Omental fat pad (tissue), 3 donors: ENCODE measurements at regions not wholly inside any gene's neighbourhood (a gene's known extent, or its start where the extent isn't known, plus 50 kb on each side); places are given as distances from the start of the nearest gene placed in this dataset.
A peak's percentile ranks its signal among the peaks of the same experiment; 100 is the strongest.

Source experiments
- ATAC-seq: fragments of 150-250 bp; one replicate; pipeline ENCODE4 v1.9.1; 2016; ENCODE audit warnings: mild to moderate bottlenecking, moderate library complexity; ENCODE audit not compliant: low FRiP score
- DNase-seq: peaks from one replicate; pipeline ENCODE4 v3.0.0-alpha.2; 2019; ENCODE audit warnings: low spot score
- TF ChIP-seq, protein P1 (sequence below), 3 donors: fragments of 450-650 bp; IDR thresholded peaks; one replicate each; pipeline ENCODE4 v1.5.1; 2016 to 2017; ENCODE audit warnings: antibody characterized with exemption in 3 of 3, mild to moderate bottlenecking in 3 of 3, moderate library complexity in 2 of 3

- ATAC-seq = peak; percentile 55
- TF ChIP-seq, protein P1, sequence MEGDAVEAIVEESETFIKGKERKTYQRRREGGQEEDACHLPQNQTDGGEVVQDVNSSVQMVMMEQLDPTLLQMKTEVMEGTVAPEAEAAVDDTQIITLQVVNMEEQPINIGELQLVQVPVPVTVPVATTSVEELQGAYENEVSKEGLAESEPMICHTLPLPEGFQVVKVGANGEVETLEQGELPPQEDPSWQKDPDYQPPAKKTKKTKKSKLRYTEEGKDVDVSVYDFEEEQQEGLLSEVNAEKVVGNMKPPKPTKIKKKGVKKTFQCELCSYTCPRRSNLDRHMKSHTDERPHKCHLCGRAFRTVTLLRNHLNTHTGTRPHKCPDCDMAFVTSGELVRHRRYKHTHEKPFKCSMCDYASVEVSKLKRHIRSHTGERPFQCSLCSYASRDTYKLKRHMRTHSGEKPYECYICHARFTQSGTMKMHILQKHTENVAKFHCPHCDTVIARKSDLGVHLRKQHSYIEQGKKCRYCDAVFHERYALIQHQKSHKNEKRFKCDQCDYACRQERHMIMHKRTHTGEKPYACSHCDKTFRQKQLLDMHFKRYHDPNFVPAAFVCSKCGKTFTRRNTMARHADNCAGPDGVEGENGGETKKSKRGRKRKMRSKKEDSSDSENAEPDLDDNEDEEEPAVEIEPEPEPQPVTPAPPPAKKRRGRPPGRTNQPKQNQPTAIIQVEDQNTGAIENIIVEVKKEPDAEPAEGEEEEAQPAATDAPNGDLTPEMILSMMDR (IDR thresholded peaks at IDR 0.05) = no peak
- DNase-seq = no peak
These were observed 223.7 kb upstream of the TSHZ2 start for GRCh38 chr20:52748285-52748932.

DNA sequence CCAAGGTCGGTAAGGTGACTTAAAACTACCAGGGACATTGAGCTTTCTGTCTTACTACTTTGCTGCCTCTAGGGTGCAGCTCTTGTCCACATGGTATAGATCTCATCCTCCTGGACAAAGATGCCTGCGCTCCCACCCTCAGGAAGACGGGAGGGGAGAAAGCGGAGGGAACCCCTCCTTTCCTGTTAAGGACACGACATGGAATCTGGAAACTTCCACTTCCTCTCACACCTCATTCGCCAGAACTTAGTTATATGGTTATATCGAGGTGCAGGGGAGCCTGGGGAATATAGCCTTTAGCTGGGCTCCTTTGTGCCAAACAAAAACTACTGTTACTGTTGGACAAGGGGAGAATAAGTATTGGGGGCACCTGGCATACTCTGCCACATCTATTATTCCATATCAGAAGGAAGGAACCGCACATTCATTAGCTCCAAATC lies 224.3 kb upstream of the TSHZ2 start:
- ATAC-seq = no peak
- TF ChIP-seq, protein P1 (IDR thresholded peaks at IDR 0.05) = no peak
- no peak for DNase-seq

- TF ChIP-seq, protein P1 (IDR thresholded peaks at IDR 0.05) = no peak
- no peak for ATAC-seq
These were observed 225.4 kb upstream of the TSHZ2 start for GRCh38 chr20:52746770-52747169.

DNA sequence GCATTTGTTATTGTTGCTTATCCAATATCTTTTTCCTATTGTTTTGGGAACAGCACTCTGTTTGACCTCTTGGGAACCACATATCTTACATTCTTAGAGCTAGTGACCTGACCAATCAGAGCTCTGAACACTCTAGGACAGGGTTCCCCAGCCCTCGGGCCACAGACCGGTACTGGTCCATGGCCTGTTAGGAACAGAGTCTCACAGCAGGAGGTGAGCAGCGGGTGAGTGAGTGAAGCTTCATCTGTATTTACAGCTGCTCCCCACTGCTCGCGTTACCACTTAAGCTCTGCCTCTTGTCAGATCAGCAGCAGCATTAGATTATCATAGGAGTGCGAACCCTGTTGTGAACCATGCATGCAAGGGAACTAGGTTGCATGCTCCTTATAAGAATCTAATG lies 226.0 kb upstream of the TSHZ2 start:
- ATAC-seq = no peak
- no peak for DNase-seq
- TF ChIP-seq, protein P1 (IDR thresholded peaks at IDR 0.05) = no peak

More at GRCh38 chr20:52746770-52747169, 225.4 kb upstream of the TSHZ2 start:
- no peak for DNase-seq

DNA sequence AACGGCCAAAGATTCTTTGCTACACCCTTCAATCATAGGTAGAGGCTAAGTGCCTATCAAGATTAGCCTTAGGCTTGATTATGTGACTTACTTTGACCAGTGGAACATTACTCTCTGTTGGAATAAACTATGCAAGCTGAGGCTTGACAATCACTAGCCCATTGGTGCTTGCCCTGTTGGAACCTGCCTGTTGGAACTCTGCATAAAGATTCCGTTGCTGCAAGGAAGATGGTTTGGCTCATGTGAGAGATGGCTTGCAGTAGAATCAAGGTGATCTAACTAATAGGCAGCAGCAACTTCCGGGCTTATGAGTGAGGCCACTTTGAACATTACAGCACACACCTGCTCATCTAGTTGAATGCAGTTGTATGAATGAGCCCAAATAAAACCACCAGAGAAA lies 227.7 kb upstream of the TSHZ2 start:
- ATAC-seq (no peak), DNase-seq (no peak)
- TF ChIP-seq, protein P1 (IDR thresholded peaks at IDR 0.05) = no peak

GRCh38 chr20:52738081-52738480 lies 234.1 kb upstream of the TSHZ2 start:
- no peak for ATAC-seq
- TF ChIP-seq, protein P1 (IDR thresholded peaks at IDR 0.05) = no peak
- no peak for DNase-seq

DNA sequence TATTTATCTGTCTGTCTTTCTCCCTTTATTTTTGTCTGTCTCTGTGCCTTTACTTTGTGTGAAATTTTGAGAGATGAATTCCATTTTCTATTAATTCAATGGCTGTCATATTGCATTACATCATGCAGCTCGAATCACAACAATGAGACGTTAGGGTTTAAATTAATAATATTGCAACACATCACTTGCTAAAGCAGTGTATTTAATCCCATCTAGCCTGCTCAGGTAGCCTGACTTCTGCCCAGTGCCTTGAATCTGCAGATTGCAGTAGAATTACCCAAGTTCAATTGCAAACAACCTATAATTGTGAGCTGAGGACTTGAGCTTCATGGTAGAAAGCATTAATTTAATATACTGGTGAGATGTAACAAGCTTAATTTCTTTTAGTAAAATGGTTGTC lies 235.7 kb upstream of the TSHZ2 start:
- ATAC-seq (no peak), DNase-seq (no peak)
- TF ChIP-seq, protein P1 (IDR thresholded peaks at IDR 0.05) = no peak
